ENCODE measurements at regions not wholly inside any gene's neighbourhood (a gene's known extent, or its start where the extent isn't known, plus 50 kb on each side); places are given as distances from the start of the nearest gene placed in this dataset.
"Not testable (repeated sequence)": the region's sequence is repeated elsewhere in the genome, so short reads cannot be mapped to it uniquely, and the experiment has no call there.

DNA sequence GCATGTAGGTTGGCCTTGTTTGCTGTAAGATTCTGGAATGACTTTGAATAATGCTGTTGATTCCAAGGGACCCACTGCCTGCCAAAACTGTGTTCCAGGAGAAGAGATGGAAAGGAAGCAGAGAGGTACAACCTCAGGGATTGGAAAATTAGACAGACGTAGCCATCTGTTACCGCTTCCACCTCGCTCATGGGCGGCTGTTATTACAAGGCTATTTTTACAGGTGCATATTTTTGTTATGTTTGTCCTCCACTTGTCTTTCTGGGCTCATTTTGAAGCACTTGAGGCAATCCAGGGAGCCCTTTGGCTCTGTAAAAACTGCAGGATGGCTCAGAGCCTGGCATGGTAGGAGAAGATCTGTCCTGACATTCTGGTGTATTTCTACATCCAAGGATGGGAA lies 276.4 kb upstream of the TMTC4 start:
- intact Hi-C loops (cut with DNase I): no loop called here
- no peaks in the 10 kb centered on the region for H3K4me1 ChIP-seq
- no peaks in the 10 kb centered on the region for H3K36me3 ChIP-seq
- DNase-seq (no peak), ATAC-seq (no peak), FAIRE-seq (no peak)
- no peaks in the 10 kb centered on the region for H3K9me3 ChIP-seq
- WGBS, 2 donors: 78 to 80% methylated on average over 4 of the region's 4 CpGs
- TF ChIP-seq, protein P1, sequence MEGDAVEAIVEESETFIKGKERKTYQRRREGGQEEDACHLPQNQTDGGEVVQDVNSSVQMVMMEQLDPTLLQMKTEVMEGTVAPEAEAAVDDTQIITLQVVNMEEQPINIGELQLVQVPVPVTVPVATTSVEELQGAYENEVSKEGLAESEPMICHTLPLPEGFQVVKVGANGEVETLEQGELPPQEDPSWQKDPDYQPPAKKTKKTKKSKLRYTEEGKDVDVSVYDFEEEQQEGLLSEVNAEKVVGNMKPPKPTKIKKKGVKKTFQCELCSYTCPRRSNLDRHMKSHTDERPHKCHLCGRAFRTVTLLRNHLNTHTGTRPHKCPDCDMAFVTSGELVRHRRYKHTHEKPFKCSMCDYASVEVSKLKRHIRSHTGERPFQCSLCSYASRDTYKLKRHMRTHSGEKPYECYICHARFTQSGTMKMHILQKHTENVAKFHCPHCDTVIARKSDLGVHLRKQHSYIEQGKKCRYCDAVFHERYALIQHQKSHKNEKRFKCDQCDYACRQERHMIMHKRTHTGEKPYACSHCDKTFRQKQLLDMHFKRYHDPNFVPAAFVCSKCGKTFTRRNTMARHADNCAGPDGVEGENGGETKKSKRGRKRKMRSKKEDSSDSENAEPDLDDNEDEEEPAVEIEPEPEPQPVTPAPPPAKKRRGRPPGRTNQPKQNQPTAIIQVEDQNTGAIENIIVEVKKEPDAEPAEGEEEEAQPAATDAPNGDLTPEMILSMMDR (IDR thresholded peaks at IDR 0.05): no peak
- no peak overlapping the region for H3K4me3 ChIP-seq
- H3K27ac ChIP-seq: no peak overlapping the region
- no peaks in the 10 kb centered on the region for H3K27me3 ChIP-seq

DNA sequence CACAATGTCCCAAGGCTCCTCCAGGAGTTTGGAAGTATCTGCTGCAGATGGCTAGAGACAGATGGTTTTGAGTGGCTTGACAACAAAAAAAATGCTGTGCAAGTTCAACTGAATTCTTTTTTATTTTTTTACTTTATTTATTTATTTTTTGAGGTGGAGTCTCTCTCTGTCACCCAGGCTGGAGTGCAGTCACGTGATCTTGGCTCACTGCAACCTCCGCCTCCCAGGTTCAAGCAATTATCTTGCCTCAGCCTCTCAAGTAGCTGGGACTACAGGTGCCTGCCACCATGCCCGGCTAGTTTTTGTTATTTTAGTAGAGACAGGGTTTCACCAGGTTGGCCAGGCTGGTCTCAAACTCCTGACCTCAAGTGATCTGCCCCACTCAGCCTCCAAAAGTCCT lies 274.3 kb upstream of the TMTC4 start:
- 77 to 83% methylated on average over 3 of the region's 3 CpGs for WGBS, 2 donors
- H3K4me3 ChIP-seq; H3K9me3 ChIP-seq; FAIRE-seq; intact Hi-C loops (cut with DNase I); DNase-seq; H3K27ac ChIP-seq; H3K4me1 ChIP-seq; H3K27me3 ChIP-seq; H3K36me3 ChIP-seq; ATAC-seq: not testable (repeated sequence)

DNA sequence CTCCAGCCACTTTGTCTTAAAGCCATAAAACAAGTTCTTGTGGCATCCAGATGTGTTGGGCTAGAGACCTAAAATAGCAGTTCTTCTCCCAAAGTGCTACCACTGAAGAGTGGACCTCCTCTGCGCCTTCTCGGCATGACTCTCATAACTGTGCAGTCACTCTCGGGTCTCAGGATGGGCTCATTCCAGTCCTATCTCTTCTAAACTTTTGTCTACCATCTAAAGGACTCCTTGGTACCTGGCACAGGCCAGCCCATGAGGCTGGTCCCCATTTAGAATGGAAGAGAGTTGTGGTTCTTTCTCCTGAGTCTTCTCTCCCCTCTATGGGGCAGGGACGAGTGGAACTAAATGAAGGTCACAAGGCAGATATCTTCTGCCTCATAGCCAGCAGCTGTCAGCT lies 272.0 kb upstream of the TMTC4 start:
- no peak overlapping the region for H3K27ac ChIP-seq
- H3K27me3 ChIP-seq: no peaks in the 10 kb centered on the region
- no peaks in the 10 kb centered on the region for H3K4me1 ChIP-seq
- TF ChIP-seq, protein P1 (IDR thresholded peaks at IDR 0.05): no peak
- no peaks in the 10 kb centered on the region for H3K36me3 ChIP-seq
- intact Hi-C loops (cut with DNase I): no loop called here
- 70 to 73% methylated on average over 4 of the region's 4 CpGs for WGBS, 2 donors
- FAIRE-seq (no peak), DNase-seq (no peak), ATAC-seq (no peak)
- H3K9me3 ChIP-seq: no peaks in the 10 kb centered on the region
- H3K4me3 ChIP-seq: no peak overlapping the region

DNA sequence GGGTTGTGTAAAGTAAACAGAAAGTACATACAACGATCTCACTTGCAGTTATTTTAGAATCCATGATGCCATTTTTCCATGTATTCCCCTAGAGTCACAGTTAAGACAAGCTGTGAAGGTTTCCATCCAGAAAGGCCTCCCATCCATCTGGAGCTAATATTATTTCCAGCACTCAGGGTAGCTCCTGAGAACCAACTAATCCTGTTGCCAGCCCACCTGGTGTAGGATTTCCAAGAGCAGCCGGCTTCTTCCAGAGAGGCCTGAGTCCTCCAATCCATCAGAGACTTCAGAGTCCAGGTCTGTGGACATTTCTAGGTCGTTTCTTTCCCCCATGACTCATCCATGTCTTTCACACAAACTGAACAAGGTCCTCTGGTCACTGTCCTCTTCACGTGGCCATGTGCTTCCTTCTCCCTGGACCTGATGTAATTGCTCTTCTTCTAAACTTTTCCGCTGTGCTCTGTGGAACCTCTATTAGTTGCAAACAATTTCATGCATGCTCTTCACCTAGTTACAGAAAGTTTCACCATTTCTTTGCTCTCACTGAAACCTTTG lies 270.3 kb upstream of the TMTC4 start:
- Histone ChIP-seq H3K4me3 (no peak overlapping the region), H3K27ac (no peak overlapping the region), H3K9me3 (no peaks in the 10 kb centered on the region), H3K36me3 (no peaks in the 10 kb centered on the region), H3K4me1 (no peaks in the 10 kb centered on the region), H3K27me3 (no peaks in the 10 kb centered on the region)
- no peak for FAIRE-seq
- WGBS, 2 donors: 73% methylated on average over 5 of the region's 5 CpGs
- TF ChIP-seq, protein P1 (IDR thresholded peaks at IDR 0.05): no peak
- intact Hi-C loops (cut with DNase I): no loop called here
- no peak for DNase-seq
- ATAC-seq: no peak

DNA sequence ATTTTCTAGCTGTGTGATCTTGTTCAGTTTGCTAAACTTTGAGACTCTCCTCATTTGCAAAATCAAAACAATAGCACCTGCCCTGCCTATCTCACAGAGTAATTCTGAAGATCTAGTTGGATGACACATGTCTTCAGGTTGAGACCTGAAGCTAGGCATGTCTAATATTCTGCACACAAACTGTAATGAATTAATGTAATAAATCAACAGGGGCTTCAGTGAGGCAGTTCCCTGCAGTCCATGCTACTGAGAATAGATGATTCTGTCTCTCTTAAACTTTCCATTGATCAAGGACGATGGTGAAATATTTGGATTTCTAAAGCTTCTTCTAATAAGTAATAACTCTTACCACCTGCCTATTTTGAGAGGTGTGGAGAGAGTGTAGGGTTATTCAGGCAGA lies 268.1 kb upstream of the TMTC4 start:
- no peak overlapping the region for H3K27ac ChIP-seq
- TF ChIP-seq, protein P1 (IDR thresholded peaks at IDR 0.05): no peak
- H3K27me3 ChIP-seq: no peaks in the 10 kb centered on the region
- WGBS, 2 donors: 59 to 69% methylated on average over 1 of the region's 1 CpG
- H3K36me3 ChIP-seq: no peaks in the 10 kb centered on the region
- intact Hi-C loops (cut with DNase I): no loop called here
- no peak overlapping the region for H3K4me3 ChIP-seq
- no peaks in the 10 kb centered on the region for H3K4me1 ChIP-seq
- ATAC-seq: no peak
- FAIRE-seq: no peak
- no peaks in the 10 kb centered on the region for H3K9me3 ChIP-seq
- no peak for DNase-seq
